PC-3 (cell line): ENCODE measurements at regions not wholly inside any gene's neighbourhood (a gene's known extent, or its start where the extent isn't known, plus 50 kb on each side); places are given as distances from the start of the nearest gene placed in this dataset.

Source experiments
- ATAC-seq: fragments of 200-7000 bp; cut with Tn5 transposase; 2 replicates; pipeline ENCODE4 v1.9.1; 2020; ENCODE audit warnings: mild to moderate bottlenecking, moderate library complexity
- BruUV-seq: library from RNA; stranded (reverse); fragments of 400-500 nt; replicated peaks from 2 replicates; lab custom pipeline; 2021; lab: Mats Ljungman, UMichigan
- CTCF ChIA-PET: fragments of 300-600 bp; sonication (Branson Sonifier 250); formaldehyde crosslinking; loops from one replicate; lab custom pipeline; 2022; ENCODE audit warnings: antibody characterized with exemption; lab: Charles Lee
- POLR2A ChIA-PET: fragments of 300-600 bp; sonication (Branson Sonifier 250); formaldehyde crosslinking; loops from one replicate; lab custom pipeline; 2022; ENCODE audit warnings: antibody characterized with exemption; ENCODE audit not compliant: unreplicated experiment; lab: Charles Lee
- DNase-seq: peaks from one replicate; pipeline ENCODE4 v3.0.0-alpha.2; 2015
- H2AFZ ChIP-seq: fragments of 300-600 bp; sonication (generic); 2 replicates; pipeline ENCODE4 v1.6.0; 2016; ENCODE audit warnings: antibody characterized with exemption, low read length
- H3F3A ChIP-seq: fragments of 300-600 bp; sonication (generic); one replicate; pipeline ENCODE4 v1.6.0; 2017; ENCODE audit warnings: antibody characterized with exemption, low read length, control low read depth, mild to moderate bottlenecking; ENCODE audit not compliant: unreplicated experiment
- H3K27ac ChIP-seq: fragments of 300-600 bp; sonication (generic); 2 replicates; pipeline ENCODE4 v1.5.1; 2016; ENCODE audit warnings: mild to moderate bottlenecking, low read length
- H3K27me3 ChIP-seq: fragments of 300-600 bp; sonication (generic); 2 replicates; pipeline ENCODE4 v1.6.1; 2016; ENCODE audit warnings: low read length, mixed read lengths
- H3K36me3 ChIP-seq: fragments of 300-600 bp; sonication (generic); 2 replicates; pipeline ENCODE4 v1.6.1; 2016; ENCODE audit warnings: low read depth, mixed run types, low read length, mixed read lengths
- H3K4me1 ChIP-seq: fragments of 300-600 bp; sonication (generic); 2 replicates; pipeline ENCODE4 v1.5.1; 2016; ENCODE audit warnings: low read length; ENCODE audit not compliant: insufficient read depth
- H3K4me2 ChIP-seq: fragments of 300-600 bp; sonication (generic); 2 replicates; pipeline ENCODE4 v1.6.0; 2016; ENCODE audit warnings: low read length
- H3K4me3 ChIP-seq: fragments of 300-600 bp; sonication (generic); 2 replicates; pipeline ENCODE4 v1.5.1; 2016; ENCODE audit warnings: mild to moderate bottlenecking, low read length, mixed read lengths
- H3K79me2 ChIP-seq: fragments of 300-600 bp; sonication (generic); 2 replicates; pipeline ENCODE4 v1.6.1; 2017; ENCODE audit warnings: low read length, mixed read lengths
- H3K9ac ChIP-seq: fragments of 300-600 bp; sonication (generic); 2 replicates; pipeline ENCODE4 v1.6.0; 2016; ENCODE audit warnings: mild to moderate bottlenecking, low read length
- H3K9me2 ChIP-seq: fragments of 300-600 bp; sonication (generic); replicated peaks from 2 replicates; pipeline ENCODE4 v1.6.1; 2016; ENCODE audit warnings: mixed run types, low read length, mixed read lengths
- H3K9me3 ChIP-seq: fragments of 300-600 bp; sonication (generic); 2 replicates; pipeline ENCODE4 v1.6.1; 2016; ENCODE audit warnings: low read length, mixed read lengths
- H4K20me1 ChIP-seq: fragments of 300-600 bp; sonication (generic); 2 replicates; pipeline ENCODE4 v1.6.1; 2016; ENCODE audit warnings: low read length, mixed read lengths
- CTCF ChIP-seq: fragments of 300-600 bp; sonication (generic); conservative IDR thresholded peaks from 2 replicates; pipeline ENCODE4 v1.5.1; 2017; ENCODE audit warnings: antibody characterized with exemption, low read depth, mild to moderate bottlenecking, low read length
- EZH2 ChIP-seq: fragments of 300-600 bp; sonication (generic); IDR thresholded peaks from one replicate; pipeline ENCODE4 v1.6.1; 2017; ENCODE audit warnings: antibody characterized with exemption, mild to moderate bottlenecking, low read length; ENCODE audit not compliant: unreplicated experiment
- EZH2phosphoT487 ChIP-seq: fragments of 300-600 bp; sonication (generic); IDR thresholded peaks from 2 replicates; pipeline ENCODE4 v1.6.1; 2018; ENCODE audit warnings: mild to moderate bottlenecking, antibody characterized with exemption, low read length, borderline replicate concordance
- intact Hi-C: fragments of 100-400 bp; cut with micrococcal nuclease; formaldehyde crosslinking; loops from 2 replicates; pipeline ENCODE4 v1.9.0; 2023

- no peaks in the 10 kb centered on the region for H3F3A ChIP-seq
- ChIA-PET CTCF (no interaction called here), POLR2A (no interaction called here)
- ATAC-seq (no peak), DNase-seq (no peak)
- TF ChIP-seq EZH2phosphoT487 (no peak), EZH2 (no peak), CTCF (no peak)
- BruUV-seq, result no TSS peak
- no peak overlapping the region for H3K27ac ChIP-seq
- H3K36me3 ChIP-seq, result no peaks in the 10 kb centered on the region
- H3K4me1 ChIP-seq, result no peaks in the 10 kb centered on the region
- intact Hi-C loops, result no loop called here
- H3K79me2 ChIP-seq, result no peaks in the 10 kb centered on the region
- H3K9ac ChIP-seq, result no peak overlapping the region
- no peaks in the 10 kb centered on the region for H4K20me1 ChIP-seq
- H3K9me2 ChIP-seq, result no peaks in the 10 kb centered on the region
- no peak overlapping the region for H2AFZ ChIP-seq
- H3K9me3 ChIP-seq, result no peaks in the 10 kb centered on the region
- H3K4me3 ChIP-seq, result no peak overlapping the region
- no peaks in the 10 kb centered on the region for H3K27me3 ChIP-seq
- H3K4me2 ChIP-seq, result no peak overlapping the region
Observed at GRCh38 chr1:194289569-194290266, 1103.3 kb upstream of the B3GALT2 start.

- no peak overlapping the region for H3K27ac ChIP-seq
- no peak for ATAC-seq
- H3F3A ChIP-seq, result no peaks in the 10 kb centered on the region
- BruUV-seq, result no TSS peak
- intact Hi-C loops, result no loop called here
- H3K9me2 ChIP-seq, result no peaks in the 10 kb centered on the region
- H3K4me3 ChIP-seq, result no peak overlapping the region
- H3K4me1 ChIP-seq, result no peaks in the 10 kb centered on the region
- ChIA-PET CTCF (no interaction called here), POLR2A (no interaction called here)
- H3K9ac ChIP-seq, result no peak overlapping the region
- no peaks in the 10 kb centered on the region for H3K27me3 ChIP-seq
- no peaks in the 10 kb centered on the region for H3K79me2 ChIP-seq
- no peak for DNase-seq
- no peaks in the 10 kb centered on the region for H4K20me1 ChIP-seq
- TF ChIP-seq CTCF (no peak), EZH2 (no peak), EZH2phosphoT487 (no peak)
- no peak overlapping the region for H3K4me2 ChIP-seq
- no peaks in the 10 kb centered on the region for H3K9me3 ChIP-seq
- H2AFZ ChIP-seq, result no peak overlapping the region
- no peaks in the 10 kb centered on the region for H3K36me3 ChIP-seq
Observed at GRCh38 chr1:194288238-194288637, 1101.8 kb upstream of the B3GALT2 start.

GRCh38 chr1:194281376-194281775 is 1095.0 kb upstream of the B3GALT2 start:
- ATAC-seq, result no peak
- CTCF ChIA-PET, result no interaction called here
- Histone ChIP-seq H3K4me3 (no peak overlapping the region), H3K9ac (no peak overlapping the region), H3K4me1 (no peaks in the 10 kb centered on the region), H3F3A (no peaks in the 10 kb centered on the region), H3K79me2 (no peaks in the 10 kb centered on the region), H3K4me2 (no peak overlapping the region), H3K9me3 (no peaks in the 10 kb centered on the region), H4K20me1 (no peaks in the 10 kb centered on the region), H2AFZ (no peak overlapping the region), H3K27ac (no peak overlapping the region), H3K36me3 (no peaks in the 10 kb centered on the region), H3K27me3 (no peaks in the 10 kb centered on the region), H3K9me2 (no peaks in the 10 kb centered on the region)
- POLR2A ChIA-PET, result no interaction called here
- DNase-seq, result no peak
- TF ChIP-seq EZH2, result no peak
- BruUV-seq, result no TSS peak
- intact Hi-C loops, result no loop called here
